K562 (cell line): ENCODE measurements at regions not wholly inside any gene's neighbourhood (a gene's known extent, or its start where the extent isn't known, plus 50 kb on each side); places are given as distances from the start of the nearest gene placed in this dataset.

ENCODE experiments used
- ATAC-seq: fragments of 200-7000 bp; cut with Tn5 transposase; 3 replicates; pipeline ENCODE4 v1.9.1; 2020; ENCODE audit warnings: moderate library complexity
- BruUV-seq: library from RNA; stranded (reverse); fragments of 400-500 nt; replicated peaks from 2 replicates; lab custom pipeline; 2021; lab: Mats Ljungman, UMichigan
- CTCF ChIA-PET: fragments of 300-600 bp; formaldehyde crosslinking; extraction: SDS; loops from one replicate; lab custom pipeline; 2021; ENCODE audit warnings: low intra/inter-chr PET ratio; lab: Yijun Ruan, JAX
- POLR2A ChIA-PET: fragments of 300-600, 350-650 bp; sonication (Branson Sonifier 250); formaldehyde crosslinking; extraction: SDS; loops from one replicate; lab custom pipeline; 2021; ENCODE audit warnings: antibody characterized with exemption, inconsistent platforms; lab: Yijun Ruan, JAX
- DNase-seq, 4 experiments: peaks; one replicate each; pipeline versions ENCODE4 v3.0.0 to v3.0.0-alpha.2; 2011 to 2018; ENCODE audit warnings: low spot score in 3 of 4, mixed read lengths in 3 of 4; ENCODE audit errors: extremely low read depth in 1 of 4
- FAIRE-seq: peaks from 2 replicates; lab custom pipeline; 2011; peaks lifted over from hg19 to GRCh38; lab: Jason Lieb, UNC
- H2AFZ ChIP-seq: 2 replicates; pipeline ENCODE4 v1.6.0; 2011; ENCODE audit warnings: low read depth, low read length, control low read depth, inconsistent platforms
- H3K27ac ChIP-seq: fragments of 200-600 bp; 3 replicates; pipeline ENCODE4 v1.8.0; 2011; ENCODE audit warnings: low read depth, mild to moderate bottlenecking, control low read depth, inconsistent platforms, low read length, moderate library complexity, mixed read lengths; ENCODE audit errors: extremely low read depth
- H3K27me3 ChIP-seq, 2 experiments: fragments of 300-600 bp in 1 of 2; 2 replicates in 1 of 2; 3 replicates in 1 of 2; pipeline versions ENCODE4 v1.6.0 to v1.8.0; 2011; ENCODE audit warnings: inconsistent platforms in 2 of 2, low read length in 2 of 2, mild to moderate bottlenecking in 1 of 2, mixed read lengths in 1 of 2, moderate library complexity in 1 of 2; ENCODE audit not compliant: control insufficient read depth in 2 of 2, insufficient read depth in 2 of 2
- H3K36me3 ChIP-seq: fragments of 300-600 bp; 3 replicates; pipeline ENCODE4 v1.8.0; 2011; ENCODE audit warnings: mild to moderate bottlenecking, low read length, inconsistent platforms; ENCODE audit not compliant: control insufficient read depth, insufficient read depth
- H3K4me1 ChIP-seq, 2 experiments: fragments of 200-600 bp in 1 of 2; replicated peaks in 1 of 2; 2 replicates in 1 of 2; 3 replicates in 1 of 2; pipeline versions ENCODE4 v1.5.1 to v1.8.0; 2011; ENCODE audit warnings: inconsistent platforms in 2 of 2, low read length in 2 of 2, mild to moderate bottlenecking in 1 of 2, mixed read lengths in 1 of 2, moderate library complexity in 1 of 2; ENCODE audit not compliant: control insufficient read depth in 2 of 2, insufficient read depth in 2 of 2
- H3K4me2 ChIP-seq: 2 replicates; pipeline ENCODE4 v1.6.1; 2011; ENCODE audit warnings: low read length, control low read depth, inconsistent platforms, mixed read lengths; ENCODE audit not compliant: insufficient read depth
- H3K4me3 ChIP-seq: fragments of 200-600 bp; sonication (generic), shearing (Covaris generic); 2 replicates; pipeline ENCODE4 v1.5.1; 2016; ENCODE audit warnings: control low read depth, inconsistent platforms
- H3K79me2 ChIP-seq: fragments of 200-600 bp; 3 replicates; pipeline ENCODE4 v1.8.0; 2011; ENCODE audit warnings: low read length, inconsistent platforms; ENCODE audit not compliant: control insufficient read depth, insufficient read depth
- H3K9ac ChIP-seq, 2 experiments: 2 replicates each; pipeline versions ENCODE4 v1.6.0 to v1.6.1; 2011; ENCODE audit warnings: low read depth in 2 of 2, low read length in 2 of 2, control low read depth in 1 of 2, inconsistent platforms in 1 of 2, mild to moderate bottlenecking in 1 of 2, mixed read lengths in 1 of 2; ENCODE audit not compliant: insufficient read depth in 1 of 2
- H3K9me1 ChIP-seq: one replicate; pipeline ENCODE4 v1.6.0; 2011; ENCODE audit warnings: inconsistent platforms, mild to moderate bottlenecking, low read length, moderate library complexity; ENCODE audit not compliant: control insufficient read depth, insufficient read depth
- H3K9me3 ChIP-seq: replicated peaks from 2 replicates; pipeline ENCODE4 v1.5.1; 2011; ENCODE audit warnings: low read depth, low read length, inconsistent platforms; ENCODE audit not compliant: control insufficient read depth, insufficient read depth
- H4K20me1 ChIP-seq: replicated peaks from 2 replicates; pipeline ENCODE4 v1.6.1; 2011; ENCODE audit warnings: low read length, inconsistent platforms, mixed read lengths; ENCODE audit not compliant: control insufficient read depth, insufficient read depth
- ARID2 ChIP-seq: fragments of 450-650 bp; IDR thresholded peaks from 2 replicates; pipeline ENCODE4 v1.6.1; 2017; ENCODE audit warnings: antibody characterized with exemption, mild to moderate bottlenecking
- HMGN3 ChIP-seq: IDR thresholded peaks from 2 replicates; pipeline ENCODE4 v1.6.1; 2011; ENCODE audit warnings: borderline replicate concordance, low read depth, mild to moderate bottlenecking, mixed read lengths, low read length; ENCODE audit not compliant: insufficient read length; ENCODE audit errors: extremely low read depth
- MAFG ChIP-seq: fragments of 450-650 bp; conservative IDR thresholded peaks from 2 replicates; pipeline ENCODE4 v1.6.1; 2016; ENCODE audit warnings: missing genetic modification characterization, missing compliant biosample characterization
- RBM39 ChIP-seq: fragments of 200-400 bp; formaldehyde crosslinking; optimal IDR thresholded peaks from 2 replicates; pipeline ENCODE3; 2018; ENCODE audit warnings: low read depth, low read length
- SETDB1 ChIP-seq: IDR thresholded peaks from one replicate; pipeline ENCODE4 v1.6.1; 2012; ENCODE audit warnings: low read length, control low read depth, inconsistent platforms
- SFPQ ChIP-seq: fragments of 200-400 bp; formaldehyde crosslinking; IDR thresholded peaks from 2 replicates; pipeline ENCODE4 v1.6.1; 2017; ENCODE audit warnings: mild to moderate bottlenecking, low read depth, low read length, moderate library complexity
- SMARCA4 ChIP-seq: fragments of 450-650 bp; IDR thresholded peaks from 2 replicates; pipeline ENCODE4 v1.6.1; 2016
- ZNF316 ChIP-seq: fragments of 450-650 bp; IDR thresholded peaks from 2 replicates; pipeline ENCODE4 v1.6.1; 2016
- ZNF584 ChIP-seq: fragments of 200-800 bp; sonication (Bioruptor generic); IDR thresholded peaks from 2 replicates; pipeline ENCODE4 v1.6.1; 2016; ENCODE audit warnings: low read depth, mild to moderate bottlenecking, missing genetic modification characterization, missing compliant biosample characterization
- ZNF644 ChIP-seq: fragments of 200-800 bp; sonication (Bioruptor generic); IDR thresholded peaks from 2 replicates; pipeline ENCODE4 v1.6.1; 2016; ENCODE audit warnings: low read depth, missing genetic modification characterization, missing compliant biosample characterization
- ZNF77 ChIP-seq: fragments of 250-450 bp; sonication (Bioruptor Pico); IDR thresholded peaks from 2 replicates; pipeline ENCODE4 v1.5.0; 2020
- WGBS: fragments of 100-300 bp; shearing (Covaris generic); methylation state at CpG from one replicate; pipeline ENCODE4 v1.1.6; 2016; ENCODE audit warnings: low coverage, mixed read lengths; ENCODE audit not compliant: insufficient coverage; ENCODE audit errors: missing lambda C conversion rate; 5-methylcytosine and 5-hydroxymethylcytosine counted together
- in situ Hi-C: fragments of 300-500 bp; cut with MboI; formaldehyde crosslinking; loops from 4 replicates; pipeline ENCODE4 v1.15.0; 2018; ENCODE audit warnings: inconsistent platforms, mixed read lengths
- intact Hi-C: fragments of 100-400 bp; cut with micrococcal nuclease; formaldehyde crosslinking; loops from 2 replicates; pipeline ENCODE4 v1.14.2; 2022
- TF ChIP-seq, protein P1 (sequence below): conservative IDR thresholded peaks from 2 replicates; pipeline ENCODE4 v1.6.1; 2011; ENCODE audit warnings: low read depth, mild to moderate bottlenecking, low read length; ENCODE audit not compliant: control insufficient read depth
- TF ChIP-seq, protein P2 (sequence below), 2 experiments: fragments of 250-450 bp in 1 of 2; fragments of 450-650 bp in 1 of 2; sonication (Bioruptor Pico) in 1 of 2; IDR thresholded peaks; 2 replicates each; pipeline versions ENCODE4 v1.6.1 to v1.8.0; 2016 to 2021; ENCODE audit warnings: mild to moderate bottlenecking in 2 of 2, moderate library complexity in 2 of 2, missing compliant biosample characterization in 1 of 2, missing genetic modification characterization in 1 of 2

DNA sequence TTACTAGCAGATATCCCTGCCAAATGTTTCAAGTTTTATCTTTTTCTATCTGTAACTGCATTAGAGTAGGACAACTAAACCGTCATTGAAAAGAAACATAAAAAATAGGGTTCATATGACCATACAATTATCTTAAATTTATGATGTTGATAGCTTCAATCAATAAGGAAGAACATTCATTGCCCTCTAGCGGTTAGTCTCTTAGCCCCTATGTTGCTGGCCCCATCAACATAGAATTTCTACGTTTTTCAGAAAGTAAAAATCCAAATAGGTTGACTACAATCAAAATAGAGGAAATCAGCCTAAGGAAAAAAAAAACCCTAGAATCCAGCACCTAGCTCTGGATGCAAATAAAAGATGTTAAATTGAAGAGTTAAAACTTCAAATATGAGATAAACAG is 225.1 kb upstream of the ITM2A start:
- POLR2A ChIA-PET, result no interaction called here
- no peak overlapping the region for H3K9ac ChIP-seq
- no peak overlapping the region for H2AFZ ChIP-seq
- no peaks in the 10 kb centered on the region for H3K27me3 ChIP-seq
- H3K4me3 ChIP-seq, result no peak overlapping the region
- H3K36me3 ChIP-seq, result no peaks in the 10 kb centered on the region
- ATAC-seq, result no peak
- H3K79me2 ChIP-seq, result no peaks in the 10 kb centered on the region
- BruUV-seq, result no TSS peak
- CTCF ChIA-PET, result no interaction called here
- intact Hi-C loops (no loop called here), in situ Hi-C loops (no loop called here)
- no peaks in the 10 kb centered on the region for H3K9me1 ChIP-seq
- TF ChIP-seq SETDB1 (no peak), RBM39 (no peak)
- TF ChIP-seq, protein P1, sequence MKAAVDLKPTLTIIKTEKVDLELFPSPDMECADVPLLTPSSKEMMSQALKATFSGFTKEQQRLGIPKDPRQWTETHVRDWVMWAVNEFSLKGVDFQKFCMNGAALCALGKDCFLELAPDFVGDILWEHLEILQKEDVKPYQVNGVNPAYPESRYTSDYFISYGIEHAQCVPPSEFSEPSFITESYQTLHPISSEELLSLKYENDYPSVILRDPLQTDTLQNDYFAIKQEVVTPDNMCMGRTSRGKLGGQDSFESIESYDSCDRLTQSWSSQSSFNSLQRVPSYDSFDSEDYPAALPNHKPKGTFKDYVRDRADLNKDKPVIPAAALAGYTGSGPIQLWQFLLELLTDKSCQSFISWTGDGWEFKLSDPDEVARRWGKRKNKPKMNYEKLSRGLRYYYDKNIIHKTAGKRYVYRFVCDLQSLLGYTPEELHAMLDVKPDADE, result no peak
- no peak for DNase-seq
- H3K9me3 ChIP-seq, result no peaks in the 10 kb centered on the region
- H3K4me1 ChIP-seq, result no peaks in the 10 kb centered on the region
- FAIRE-seq, result no peak
- no peaks in the 10 kb centered on the region for H4K20me1 ChIP-seq
- WGBS, result 0% methylated on average over 3 of the region's 3 CpGs
- no peak overlapping the region for H3K4me2 ChIP-seq
- H3K27ac ChIP-seq, result no peak overlapping the region

DNA sequence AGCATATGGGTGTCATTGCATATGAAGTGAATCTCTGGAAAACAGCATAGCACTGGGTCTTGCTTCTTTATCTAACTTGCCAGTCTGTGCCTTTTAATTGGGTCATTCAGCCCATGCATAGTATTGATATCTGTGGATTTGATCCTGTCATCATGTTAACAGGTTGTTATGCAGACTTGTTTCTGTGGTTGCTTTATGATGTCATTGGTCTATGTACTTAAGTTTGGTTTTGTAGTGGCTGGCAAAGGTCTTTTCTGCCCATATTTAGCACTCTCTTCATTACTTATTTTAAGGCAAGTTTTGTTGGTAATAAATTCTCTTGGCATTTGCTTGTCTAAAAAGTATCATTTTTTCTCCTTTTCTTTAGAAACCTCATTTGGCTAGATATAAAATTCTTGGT is 221.1 kb upstream of the ITM2A start:
- CTCF ChIA-PET, result no interaction called here
- POLR2A ChIA-PET, result no interaction called here
- Histone ChIP-seq H3K4me3 (no peak overlapping the region), H2AFZ (no peak overlapping the region), H4K20me1 (no peaks in the 10 kb centered on the region), H3K9ac (no peak overlapping the region), H3K4me1 (no peaks in the 10 kb centered on the region), H3K4me2 (no peak overlapping the region), H3K9me3 (no peaks in the 10 kb centered on the region), H3K9me1 (no peaks in the 10 kb centered on the region), H3K36me3 (no peaks in the 10 kb centered on the region), H3K79me2 (no peaks in the 10 kb centered on the region), H3K27ac (no peak overlapping the region), H3K27me3 (no peaks in the 10 kb centered on the region)
- BruUV-seq, result no TSS peak
- FAIRE-seq, result no peak
- intact Hi-C loops (no loop called here), in situ Hi-C loops (no loop called here)
- ATAC-seq, result no peak
- DNase-seq, result no peak
- TF ChIP-seq SMARCA4 (no peak), ARID2 (no peak), SFPQ (no peak), ZNF644 (tag) (no peak), ZNF77 (CRISPR knock-in tag) (no peak), MAFG (tag) (no peak), HMGN3 (no peak), ZNF316 (no peak), ZNF584 (CRISPR knock-in tag) (no peak)
- TF ChIP-seq, protein P2, sequence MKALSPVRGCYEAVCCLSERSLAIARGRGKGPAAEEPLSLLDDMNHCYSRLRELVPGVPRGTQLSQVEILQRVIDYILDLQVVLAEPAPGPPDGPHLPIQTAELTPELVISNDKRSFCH (CRISPR knock-in tag; IDR thresholded peaks at IDR 0.05), result no peak
- TF ChIP-seq, protein P2 (tag; IDR thresholded peaks at IDR 0.05), result no peak
